BJ (cell line): ENCODE measurements at regions not wholly inside any gene's neighbourhood (a gene's known extent, or its start where the extent isn't known, plus 50 kb on each side); places are given as distances from the start of the nearest gene placed in this dataset.

ENCODE experiments used
- CTCF ChIA-PET: fragments of 350-600 bp; formaldehyde crosslinking; extraction: SDS; loops from one replicate; lab custom pipeline; 2021; ENCODE audit warnings: antibody characterized with exemption, inconsistent platforms; lab: Yijun Ruan, JAX
- POLR2A ChIA-PET: fragments of 300-600 bp; sonication (Branson Sonifier 250); formaldehyde crosslinking; extraction: SDS; loops from one replicate; lab custom pipeline; 2021; ENCODE audit warnings: antibody characterized with exemption; lab: Charles Lee
- DNase-seq: peaks from one replicate; pipeline ENCODE4 v3.0.0-alpha.2; 2011; ENCODE audit warnings: low read depth
- H3K27me3 ChIP-seq: 2 replicates; pipeline ENCODE4 v1.6.0; 2011; ENCODE audit warnings: low read length; ENCODE audit not compliant: control insufficient read depth, insufficient read depth
- H3K36me3 ChIP-seq: 2 replicates; pipeline ENCODE4 v1.5.1; 2011; ENCODE audit warnings: low read length; ENCODE audit not compliant: control insufficient read depth, insufficient read depth
- H3K4me3 ChIP-seq: 2 replicates; pipeline ENCODE4 v1.5.1; 2011; ENCODE audit warnings: low read depth, mild to moderate bottlenecking, control low read depth, low read length
- TF ChIP-seq, protein P1 (sequence below): IDR thresholded peaks from 2 replicates; pipeline ENCODE4 v1.5.1; 2011; ENCODE audit warnings: low read depth, mild to moderate bottlenecking, control low read depth, inconsistent platforms, low read length, moderate library complexity; ENCODE audit not compliant: insufficient read depth

DNA sequence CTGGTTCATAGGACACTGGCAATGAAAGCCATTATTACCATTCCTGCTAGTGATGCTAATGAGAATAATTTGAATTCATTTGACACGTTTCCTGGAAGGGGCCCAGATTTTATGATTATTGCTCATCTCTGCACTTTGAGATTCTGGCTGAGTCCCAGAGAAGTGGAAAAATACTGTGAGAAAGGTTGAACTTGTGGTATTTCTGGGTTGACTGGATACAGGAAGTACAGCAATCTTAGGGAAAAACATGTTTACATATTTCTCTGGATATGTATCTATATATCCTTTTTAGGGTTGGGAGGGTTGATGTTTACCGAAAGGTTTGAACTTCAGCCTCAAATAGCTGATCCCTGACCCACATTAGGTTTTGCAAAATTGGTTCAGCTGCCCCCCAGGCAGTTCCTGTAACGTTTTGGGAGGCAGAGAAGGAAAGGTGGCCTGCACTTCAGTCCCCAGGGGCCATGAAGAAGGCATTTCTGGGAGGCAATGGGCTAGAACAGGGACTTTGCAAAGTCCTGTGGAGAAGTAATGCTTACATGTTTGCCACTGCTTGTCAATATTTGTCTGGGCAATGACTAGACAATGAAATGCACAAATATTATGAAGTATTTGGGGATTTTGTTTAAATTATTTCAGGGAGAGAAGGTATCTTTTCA is 253.7 kb upstream of the PITRM1 start:
- CTCF ChIA-PET, result interaction anchor here (0.9 kb wide), 1 partner anchor 17 kb away, joined by 3 read pairs; no protein-coding TSS in a partner anchor
- TF ChIP-seq, protein P1, sequence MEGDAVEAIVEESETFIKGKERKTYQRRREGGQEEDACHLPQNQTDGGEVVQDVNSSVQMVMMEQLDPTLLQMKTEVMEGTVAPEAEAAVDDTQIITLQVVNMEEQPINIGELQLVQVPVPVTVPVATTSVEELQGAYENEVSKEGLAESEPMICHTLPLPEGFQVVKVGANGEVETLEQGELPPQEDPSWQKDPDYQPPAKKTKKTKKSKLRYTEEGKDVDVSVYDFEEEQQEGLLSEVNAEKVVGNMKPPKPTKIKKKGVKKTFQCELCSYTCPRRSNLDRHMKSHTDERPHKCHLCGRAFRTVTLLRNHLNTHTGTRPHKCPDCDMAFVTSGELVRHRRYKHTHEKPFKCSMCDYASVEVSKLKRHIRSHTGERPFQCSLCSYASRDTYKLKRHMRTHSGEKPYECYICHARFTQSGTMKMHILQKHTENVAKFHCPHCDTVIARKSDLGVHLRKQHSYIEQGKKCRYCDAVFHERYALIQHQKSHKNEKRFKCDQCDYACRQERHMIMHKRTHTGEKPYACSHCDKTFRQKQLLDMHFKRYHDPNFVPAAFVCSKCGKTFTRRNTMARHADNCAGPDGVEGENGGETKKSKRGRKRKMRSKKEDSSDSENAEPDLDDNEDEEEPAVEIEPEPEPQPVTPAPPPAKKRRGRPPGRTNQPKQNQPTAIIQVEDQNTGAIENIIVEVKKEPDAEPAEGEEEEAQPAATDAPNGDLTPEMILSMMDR, result no peak
- no peak overlapping the region for H3K4me3 ChIP-seq
- DNase-seq, result no peak
- H3K27me3 ChIP-seq, result no peaks in the 10 kb centered on the region
- no peaks in the 10 kb centered on the region for H3K36me3 ChIP-seq
- POLR2A ChIA-PET, result no interaction called here

DNA sequence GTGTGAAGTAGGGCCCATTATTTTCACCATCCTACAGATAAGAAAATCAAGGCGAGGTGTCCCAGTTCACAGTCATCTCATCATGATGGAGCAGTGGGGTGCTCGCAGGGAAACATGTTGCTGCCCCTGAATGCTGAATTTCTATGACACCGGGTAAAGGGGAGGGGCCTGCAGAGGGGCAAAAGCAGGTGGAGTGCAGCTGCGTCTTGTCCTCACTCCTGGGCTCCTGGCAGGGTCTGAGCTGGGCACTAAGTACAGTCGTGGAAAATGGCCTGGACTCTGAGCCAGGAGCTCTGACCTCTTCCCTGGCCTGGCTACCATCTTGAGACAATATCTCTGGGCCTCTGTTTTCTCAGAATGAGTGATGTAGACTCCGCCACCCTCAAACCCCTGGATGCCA is 253.1 kb upstream of the PITRM1 start:
- Histone ChIP-seq H3K4me3 (no peak overlapping the region), H3K27me3 (no peaks in the 10 kb centered on the region), H3K36me3 (no peaks in the 10 kb centered on the region)
- TF ChIP-seq, protein P1, result no peak
- ChIA-PET CTCF (no interaction called here), POLR2A (no interaction called here)
- DNase-seq, result no peak

DNA sequence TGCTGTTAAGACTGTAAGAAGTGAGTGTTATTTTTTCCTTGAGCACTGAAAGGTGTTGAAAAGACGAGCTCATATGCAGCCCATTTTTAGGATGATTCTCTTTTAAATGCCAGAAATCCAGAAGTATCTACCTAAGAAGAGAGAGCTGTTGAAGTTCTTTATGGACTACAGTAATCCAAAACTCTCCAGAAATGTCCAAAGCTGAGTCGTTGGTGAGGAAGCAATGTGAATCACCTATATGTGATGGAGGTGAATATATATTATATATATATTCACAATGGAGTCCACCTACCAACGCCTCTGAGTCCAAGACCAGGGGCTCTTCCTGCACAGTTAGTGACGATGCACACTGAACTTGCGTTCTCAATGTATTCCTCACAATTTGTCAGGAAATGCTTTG is 252.7 kb upstream of the PITRM1 start:
- TF ChIP-seq, protein P1, result no peak
- POLR2A ChIA-PET, result no interaction called here
- no peaks in the 10 kb centered on the region for H3K27me3 ChIP-seq
- CTCF ChIA-PET, result no interaction called here
- no peaks in the 10 kb centered on the region for H3K36me3 ChIP-seq
- DNase-seq, result no peak
- H3K4me3 ChIP-seq, result no peak overlapping the region

DNA sequence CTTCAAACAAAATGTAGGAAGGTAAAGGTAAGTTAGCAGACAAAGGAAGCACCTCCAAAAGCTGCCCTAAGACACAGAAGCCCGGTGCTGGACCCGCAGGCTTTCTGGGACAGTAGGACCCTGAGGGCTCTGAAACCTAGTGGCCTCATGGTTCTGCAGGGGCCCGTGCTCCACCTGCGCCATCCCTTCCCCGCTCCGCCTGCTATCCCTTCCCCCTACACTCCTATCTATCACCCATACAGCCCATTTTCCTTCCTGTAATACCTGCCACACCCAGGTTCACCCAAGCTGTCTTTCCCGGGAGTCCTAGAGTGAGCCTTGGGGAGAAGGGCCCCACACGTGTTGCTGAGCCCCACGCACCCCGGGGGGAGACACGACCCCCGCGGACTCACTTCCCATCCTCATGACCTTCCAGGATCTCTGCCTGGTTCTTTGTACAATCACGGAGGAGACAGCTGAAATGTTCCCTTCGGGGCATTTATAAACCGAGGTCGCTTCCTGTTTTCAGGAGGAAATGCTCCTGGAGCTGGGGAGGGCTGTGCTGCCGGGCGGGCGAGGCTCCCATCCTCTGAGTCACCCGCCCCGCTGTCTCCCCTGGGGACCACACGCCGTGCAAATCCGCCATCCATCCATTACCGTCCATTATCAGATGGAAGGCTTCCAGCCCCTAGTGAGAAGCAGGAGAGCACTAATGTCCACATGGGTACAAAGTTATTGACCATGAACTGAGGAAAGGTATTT is 251.7 kb upstream of the PITRM1 start:
- ChIA-PET CTCF (no interaction called here), POLR2A (no interaction called here)
- no peak for DNase-seq
- no peaks in the 10 kb centered on the region for H3K36me3 ChIP-seq
- no peaks in the 10 kb centered on the region for H3K27me3 ChIP-seq
- H3K4me3 ChIP-seq, result no peak overlapping the region
- TF ChIP-seq, protein P1, result no peak

DNA sequence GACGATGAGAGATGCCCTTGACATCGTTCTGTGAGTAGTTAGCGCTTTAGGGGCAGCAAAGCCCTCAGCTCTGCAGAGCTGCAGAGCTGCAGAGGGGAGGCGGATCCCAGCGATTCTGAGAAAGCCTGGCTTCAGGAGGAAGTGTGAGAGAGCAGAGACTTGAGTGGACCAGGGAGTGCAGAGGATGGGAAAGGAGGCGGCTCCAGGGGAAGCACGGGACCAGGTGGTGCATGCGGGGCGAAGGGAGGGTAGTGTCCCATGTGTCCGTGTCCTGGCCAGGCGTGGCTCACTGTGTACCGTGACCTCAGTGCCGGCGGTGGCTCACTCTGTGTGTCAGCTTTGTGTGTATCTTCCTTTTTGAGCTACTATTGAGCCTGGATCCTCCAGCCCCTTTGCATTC is 250.8 kb upstream of the PITRM1 start:
- Histone ChIP-seq H3K27me3 (no peaks in the 10 kb centered on the region), H3K4me3 (no peak overlapping the region), H3K36me3 (no peaks in the 10 kb centered on the region)
- DNase-seq, result no peak
- CTCF ChIA-PET, result no interaction called here
- TF ChIP-seq, protein P1, result no peak
- POLR2A ChIA-PET, result no interaction called here
